HEK293 (cell line): ENCODE measurements at regions not wholly inside any gene's neighbourhood (a gene's known extent, or its start where the extent isn't known, plus 50 kb on each side); places are given as distances from the start of the nearest gene placed in this dataset.

Source experiments
- CTCF ChIA-PET: fragments of 350-600 bp; formaldehyde crosslinking; extraction: SDS; loops from one replicate; lab custom pipeline; 2021; ENCODE audit warnings: antibody characterized with exemption; lab: Yijun Ruan, JAX
- POLR2A ChIA-PET: fragments of 300-600 bp; formaldehyde crosslinking; extraction: SDS; loops from one replicate; lab custom pipeline; 2020; ENCODE audit warnings: antibody characterized with exemption, inconsistent platforms; lab: Yijun Ruan, JAX
- H3K27ac ChIP-seq: fragments of 200-500 bp; sonication (Bioruptor generic); 2 replicates; pipeline ENCODE4 v1.5.1; 2014; ENCODE audit warnings: low read depth, low read length, control low read depth, inconsistent platforms; ENCODE audit errors: extremely low read depth
- H3K36me3 ChIP-seq, 2 experiments: fragments of 200-500 bp in 1 of 2; sonication (Bioruptor generic) in 1 of 2; 1 replicate in 1 of 2; 2 replicates in 1 of 2; pipeline ENCODE4 v1.5.1; 2014 to 2017; ENCODE audit warnings: inconsistent platforms in 2 of 2, low read length in 2 of 2; ENCODE audit not compliant: control insufficient read depth in 2 of 2, insufficient read depth in 1 of 2
- H3K4me1 ChIP-seq: fragments of 200-500 bp; sonication (Bioruptor generic); 2 replicates; pipeline ENCODE4 v1.5.1; 2014; ENCODE audit warnings: mild to moderate bottlenecking, low read length, inconsistent platforms; ENCODE audit not compliant: control insufficient read depth, insufficient read depth
- H3K4me3 ChIP-seq: 2 replicates; pipeline ENCODE4 v1.5.1; 2011; ENCODE audit warnings: low read depth, mild to moderate bottlenecking, control low read depth, low read length, moderate library complexity
- H3K9me3 ChIP-seq: fragments of 200-500 bp; sonication (Bioruptor generic); 2 replicates; pipeline ENCODE4 v1.5.1; 2014; ENCODE audit warnings: low read depth, low read length, inconsistent platforms; ENCODE audit not compliant: control insufficient read depth, insufficient read depth
- INSM2 ChIP-seq: fragments of 450-650 bp; formaldehyde crosslinking; IDR thresholded peaks from 2 replicates; pipeline ENCODE4 v1.5.1; 2016; ENCODE audit warnings: missing biosample characterization, missing genetic modification characterization
- OVOL3 ChIP-seq: fragments of 450-650 bp; formaldehyde crosslinking; IDR thresholded peaks from 2 replicates; pipeline ENCODE4 v1.5.1; 2016; ENCODE audit warnings: missing biosample characterization, missing genetic modification characterization
- SCRT1 ChIP-seq: fragments of 450-650 bp; formaldehyde crosslinking; IDR thresholded peaks from 2 replicates; pipeline ENCODE4 v1.5.1; 2016; ENCODE audit warnings: missing biosample characterization, missing genetic modification characterization, borderline replicate concordance
- ZNF133 ChIP-seq: fragments of 450-650 bp; formaldehyde crosslinking; IDR thresholded peaks from 2 replicates; pipeline ENCODE4 v1.5.1; 2016; ENCODE audit warnings: missing biosample characterization, missing genetic modification characterization
- ZNF274 ChIP-seq, 2 experiments: fragments of 200-500 bp in 1 of 2; fragments of 450-650 bp in 1 of 2; sonication (Bioruptor generic) in 1 of 2; formaldehyde crosslinking in 1 of 2; IDR thresholded peaks; 2 replicates each; pipeline versions ENCODE4 v1.5.1 to v1.6.1; 2014 to 2016; ENCODE audit warnings: borderline replicate concordance in 1 of 2, inconsistent platforms in 1 of 2, low read length in 1 of 2, missing biosample characterization in 1 of 2, missing genetic modification characterization in 1 of 2
- ZNF341 ChIP-seq: fragments of 450-650 bp; formaldehyde crosslinking; IDR thresholded peaks from 2 replicates; pipeline ENCODE4; 2016; ENCODE audit warnings: low read depth, missing biosample characterization, missing genetic modification characterization
- ZNF501 ChIP-seq: fragments of 450-650 bp; formaldehyde crosslinking; IDR thresholded peaks from 2 replicates; pipeline ENCODE4 v1.5.1; 2016; ENCODE audit warnings: missing biosample characterization, missing genetic modification characterization
- ZNF530 ChIP-seq: fragments of 450-650 bp; formaldehyde crosslinking; IDR thresholded peaks from 2 replicates; pipeline ENCODE4 v1.5.1; 2016; ENCODE audit warnings: low read depth, missing biosample characterization, missing genetic modification characterization
- ZNF544 ChIP-seq: fragments of 450-650 bp; formaldehyde crosslinking; IDR thresholded peaks from 2 replicates; pipeline ENCODE4 v1.5.0; 2017; ENCODE audit warnings: missing biosample characterization, missing genetic modification characterization
- ZNF585B ChIP-seq: fragments of 450-650 bp; formaldehyde crosslinking; IDR thresholded peaks from 2 replicates; pipeline ENCODE4 v1.5.1; 2016; ENCODE audit warnings: missing biosample characterization, missing genetic modification characterization
- ZNF621 ChIP-seq: fragments of 450-650 bp; formaldehyde crosslinking; IDR thresholded peaks from 2 replicates; pipeline ENCODE4 v1.5.1; 2017; ENCODE audit warnings: missing biosample characterization, missing genetic modification characterization
- ZNF777 ChIP-seq: fragments of 450-650 bp; formaldehyde crosslinking; IDR thresholded peaks from 2 replicates; pipeline ENCODE4 v1.5.1; 2017; ENCODE audit warnings: missing biosample characterization, missing genetic modification characterization, borderline replicate concordance
- ZNF791 ChIP-seq: fragments of 450-650 bp; formaldehyde crosslinking; IDR thresholded peaks from 2 replicates; pipeline ENCODE4 v1.5.1; 2016; ENCODE audit warnings: missing biosample characterization, missing genetic modification characterization
- ZNF843 ChIP-seq: fragments of 450-650 bp; formaldehyde crosslinking; IDR thresholded peaks from 2 replicates; pipeline ENCODE4 v1.5.1; 2016; ENCODE audit warnings: missing biosample characterization, missing genetic modification characterization
- TF ChIP-seq, protein P1 (sequence below): IDR thresholded peaks from 2 replicates; pipeline ENCODE4 v1.6.1; 2011; ENCODE audit warnings: mild to moderate bottlenecking, low read depth, low read length, borderline replicate concordance
- TF ChIP-seq, protein P2 (sequence below): fragments of 450-650 bp; formaldehyde crosslinking; IDR thresholded peaks from 2 replicates; pipeline ENCODE4 v1.5.1; 2016; ENCODE audit warnings: missing biosample characterization, missing genetic modification characterization
- TF ChIP-seq, protein P3 (sequence below): fragments of 450-650 bp; formaldehyde crosslinking; IDR thresholded peaks from 2 replicates; pipeline ENCODE4 v1.5.1; 2016; ENCODE audit warnings: missing biosample characterization, missing genetic modification characterization
- TF ChIP-seq, protein P4 (sequence below): fragments of 450-650 bp; formaldehyde crosslinking; IDR thresholded peaks from 2 replicates; pipeline ENCODE4 v1.5.1; 2016; ENCODE audit warnings: missing biosample characterization, missing genetic modification characterization, low read depth
- TF ChIP-seq, protein P5 (sequence below): fragments of 450-650 bp; formaldehyde crosslinking; IDR thresholded peaks from 2 replicates; pipeline ENCODE4 v1.5.1; 2016; ENCODE audit warnings: missing biosample characterization, missing genetic modification characterization, borderline replicate concordance

DNA sequence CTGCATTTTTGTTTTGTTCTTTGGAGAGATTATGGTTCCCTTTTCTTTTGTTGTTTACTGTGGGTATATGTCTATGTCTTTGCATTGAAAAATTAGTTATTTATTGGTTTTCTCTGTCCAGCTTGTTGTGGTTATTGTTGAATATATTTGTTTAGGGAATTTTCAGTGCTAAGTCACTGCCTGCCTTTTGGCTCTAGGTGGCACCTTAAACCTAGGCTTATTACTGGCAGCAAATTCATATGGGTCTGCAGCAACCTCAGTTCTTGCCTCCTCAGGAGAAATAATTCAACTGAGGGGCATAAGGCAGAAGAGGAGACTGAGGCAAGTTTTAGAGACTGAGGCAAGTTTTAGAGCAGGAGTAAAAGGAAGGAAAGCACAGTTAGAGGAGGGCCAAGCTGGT lies 1157.3 kb upstream of the AGA start (continued):
- TF ChIP-seq ZNF585B (tag by site-specific recombination): no peak

GRCh38 chr4:178602833-178603232 lies 1160.6 kb upstream of the AGA start:
- ChIA-PET CTCF (no interaction called here), POLR2A (no interaction called here)
- H3K4me1 ChIP-seq: no peaks in the 10 kb centered on the region
- no peak overlapping the region for H3K4me3 ChIP-seq
- H3K27ac ChIP-seq: no peak overlapping the region
- TF ChIP-seq, protein P1, sequence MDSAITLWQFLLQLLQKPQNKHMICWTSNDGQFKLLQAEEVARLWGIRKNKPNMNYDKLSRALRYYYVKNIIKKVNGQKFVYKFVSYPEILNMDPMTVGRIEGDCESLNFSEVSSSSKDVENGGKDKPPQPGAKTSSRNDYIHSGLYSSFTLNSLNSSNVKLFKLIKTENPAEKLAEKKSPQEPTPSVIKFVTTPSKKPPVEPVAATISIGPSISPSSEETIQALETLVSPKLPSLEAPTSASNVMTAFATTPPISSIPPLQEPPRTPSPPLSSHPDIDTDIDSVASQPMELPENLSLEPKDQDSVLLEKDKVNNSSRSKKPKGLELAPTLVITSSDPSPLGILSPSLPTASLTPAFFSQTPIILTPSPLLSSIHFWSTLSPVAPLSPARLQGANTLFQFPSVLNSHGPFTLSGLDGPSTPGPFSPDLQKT: no peak
- no peak for TF ChIP-seq ZNF843
- TF ChIP-seq, protein P2, sequence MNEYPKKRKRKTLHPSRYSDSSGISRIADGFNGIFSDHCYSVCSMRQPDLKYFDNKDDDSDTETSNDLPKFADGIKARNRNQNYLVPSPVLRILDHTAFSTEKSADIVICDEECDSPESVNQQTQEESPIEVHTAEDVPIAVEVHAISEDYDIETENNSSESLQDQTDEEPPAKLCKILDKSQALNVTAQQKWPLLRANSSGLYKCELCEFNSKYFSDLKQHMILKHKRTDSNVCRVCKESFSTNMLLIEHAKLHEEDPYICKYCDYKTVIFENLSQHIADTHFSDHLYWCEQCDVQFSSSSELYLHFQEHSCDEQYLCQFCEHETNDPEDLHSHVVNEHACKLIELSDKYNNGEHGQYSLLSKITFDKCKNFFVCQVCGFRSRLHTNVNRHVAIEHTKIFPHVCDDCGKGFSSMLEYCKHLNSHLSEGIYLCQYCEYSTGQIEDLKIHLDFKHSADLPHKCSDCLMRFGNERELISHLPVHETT (tag by site-specific recombination): no peak
- TF ChIP-seq, protein P3, sequence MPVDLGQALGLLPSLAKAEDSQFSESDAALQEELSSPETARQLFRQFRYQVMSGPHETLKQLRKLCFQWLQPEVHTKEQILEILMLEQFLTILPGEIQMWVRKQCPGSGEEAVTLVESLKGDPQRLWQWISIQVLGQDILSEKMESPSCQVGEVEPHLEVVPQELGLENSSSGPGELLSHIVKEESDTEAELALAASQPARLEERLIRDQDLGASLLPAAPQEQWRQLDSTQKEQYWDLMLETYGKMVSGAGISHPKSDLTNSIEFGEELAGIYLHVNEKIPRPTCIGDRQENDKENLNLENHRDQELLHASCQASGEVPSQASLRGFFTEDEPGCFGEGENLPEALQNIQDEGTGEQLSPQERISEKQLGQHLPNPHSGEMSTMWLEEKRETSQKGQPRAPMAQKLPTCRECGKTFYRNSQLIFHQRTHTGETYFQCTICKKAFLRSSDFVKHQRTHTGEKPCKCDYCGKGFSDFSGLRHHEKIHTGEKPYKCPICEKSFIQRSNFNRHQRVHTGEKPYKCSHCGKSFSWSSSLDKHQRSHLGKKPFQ: no peak
- TF ChIP-seq, protein P4, sequence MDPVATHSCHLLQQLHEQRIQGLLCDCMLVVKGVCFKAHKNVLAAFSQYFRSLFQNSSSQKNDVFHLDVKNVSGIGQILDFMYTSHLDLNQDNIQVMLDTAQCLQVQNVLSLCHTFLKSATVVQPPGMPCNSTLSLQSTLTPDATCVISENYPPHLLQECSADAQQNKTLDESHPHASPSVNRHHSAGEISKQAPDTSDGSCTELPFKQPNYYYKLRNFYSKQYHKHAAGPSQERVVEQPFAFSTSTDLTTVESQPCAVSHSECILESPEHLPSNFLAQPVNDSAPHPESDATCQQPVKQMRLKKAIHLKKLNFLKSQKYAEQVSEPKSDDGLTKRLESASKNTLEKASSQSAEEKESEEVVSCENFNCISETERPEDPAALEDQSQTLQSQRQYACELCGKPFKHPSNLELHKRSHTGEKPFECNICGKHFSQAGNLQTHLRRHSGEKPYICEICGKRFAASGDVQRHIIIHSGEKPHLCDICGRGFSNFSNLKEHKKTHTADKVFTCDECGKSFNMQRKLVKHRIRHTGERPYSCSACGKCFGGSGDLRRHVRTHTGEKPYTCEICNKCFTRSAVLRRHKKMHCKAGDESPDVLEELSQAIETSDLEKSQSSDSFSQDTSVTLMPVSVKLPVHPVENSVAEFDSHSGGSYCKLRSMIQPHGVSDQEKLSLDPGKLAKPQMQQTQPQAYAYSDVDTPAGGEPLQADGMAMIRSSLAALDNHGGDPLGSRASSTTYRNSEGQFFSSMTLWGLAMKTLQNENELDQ: no peak
- TF ChIP-seq ZNF777 (tag by site-specific recombination): no peak
- TF ChIP-seq ZNF501 (tag by site-specific recombination): no peak
- no peak for TF ChIP-seq SCRT1 (tag by site-specific recombination)
- no peak for TF ChIP-seq ZNF341
- TF ChIP-seq, protein P5, sequence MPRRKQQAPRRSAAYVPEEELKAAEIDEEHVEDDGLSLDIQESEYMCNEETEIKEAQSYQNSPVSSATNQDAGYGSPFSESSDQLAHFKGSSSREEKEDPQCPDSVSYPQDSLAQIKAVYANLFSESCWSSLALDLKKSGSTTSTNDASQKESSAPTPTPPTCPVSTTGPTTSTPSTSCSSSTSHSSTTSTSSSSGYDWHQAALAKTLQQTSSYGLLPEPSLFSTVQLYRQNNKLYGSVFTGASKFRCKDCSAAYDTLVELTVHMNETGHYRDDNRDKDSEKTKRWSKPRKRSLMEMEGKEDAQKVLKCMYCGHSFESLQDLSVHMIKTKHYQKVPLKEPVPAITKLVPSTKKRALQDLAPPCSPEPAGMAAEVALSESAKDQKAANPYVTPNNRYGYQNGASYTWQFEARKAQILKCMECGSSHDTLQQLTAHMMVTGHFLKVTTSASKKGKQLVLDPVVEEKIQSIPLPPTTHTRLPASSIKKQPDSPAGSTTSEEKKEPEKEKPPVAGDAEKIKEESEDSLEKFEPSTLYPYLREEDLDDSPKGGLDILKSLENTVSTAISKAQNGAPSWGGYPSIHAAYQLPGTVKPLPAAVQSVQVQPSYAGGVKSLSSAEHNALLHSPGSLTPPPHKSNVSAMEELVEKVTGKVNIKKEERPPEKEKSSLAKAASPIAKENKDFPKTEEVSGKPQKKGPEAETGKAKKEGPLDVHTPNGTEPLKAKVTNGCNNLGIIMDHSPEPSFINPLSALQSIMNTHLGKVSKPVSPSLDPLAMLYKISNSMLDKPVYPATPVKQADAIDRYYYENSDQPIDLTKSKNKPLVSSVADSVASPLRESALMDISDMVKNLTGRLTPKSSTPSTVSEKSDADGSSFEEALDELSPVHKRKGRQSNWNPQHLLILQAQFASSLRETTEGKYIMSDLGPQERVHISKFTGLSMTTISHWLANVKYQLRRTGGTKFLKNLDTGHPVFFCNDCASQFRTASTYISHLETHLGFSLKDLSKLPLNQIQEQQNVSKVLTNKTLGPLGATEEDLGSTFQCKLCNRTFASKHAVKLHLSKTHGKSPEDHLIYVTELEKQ: no peak
- TF ChIP-seq INSM2 (tag by site-specific recombination): no peak
- no peak for TF ChIP-seq ZNF133 (tag by site-specific recombination)
- no peak for TF ChIP-seq ZNF621 (tag by site-specific recombination)
- TF ChIP-seq ZNF544: no peak
- no peak for TF ChIP-seq ZNF274 (IDR thresholded peaks at IDR 0.05; ENCODE audit: low read length)
- no peak for TF ChIP-seq ZNF274 (tag by site-specific recombination; IDR thresholded peaks at IDR 0.05; ENCODE audit: borderline replicate concordance)
- TF ChIP-seq ZNF530 (tag by site-specific recombination): no peak
- no peak for TF ChIP-seq OVOL3
- no peak for TF ChIP-seq ZNF791 (tag by site-specific recombination)
- H3K9me3 ChIP-seq: no peaks in the 10 kb centered on the region
- H3K36me3 ChIP-seq: no peaks in the 10 kb centered on the region
